Stomach (tissue), 4 donors: ENCODE measurements at regions not wholly inside any gene's neighbourhood (a gene's known extent, or its start where the extent isn't known, plus 50 kb on each side); places are given as distances from the start of the nearest gene placed in this dataset.

Experiments
- CTCF ChIP-seq, 7 experiments: fragments of 450-650 bp in 4 of 7; fragments of 200-600 bp in 3 of 7; sonication (generic) in 3 of 7; IDR thresholded peaks; one replicate each; pipeline ENCODE4 v1.5.1; 2016 to 2019; ENCODE audit warnings: antibody characterized with exemption in 7 of 7, control low read depth in 2 of 7, mild to moderate bottlenecking in 1 of 7
- POLR2A ChIP-seq, 4 donors: fragments of 450-650 bp; IDR thresholded peaks; one replicate each; pipeline ENCODE4 v1.6.1; 2016; ENCODE audit warnings: antibody characterized with exemption in 4 of 4, control low read depth in 2 of 4, mild to moderate bottlenecking in 1 of 4, moderate library complexity in 1 of 4

- TF ChIP-seq CTCF (IDR thresholded peaks at IDR 0.05): no peak
- no peak for TF ChIP-seq POLR2A (IDR thresholded peaks at IDR 0.05)
Observed at GRCh38 chr9:38215465-38215864, 146.4 kb upstream of the SHB start.
